ENCODE measurements at regions not wholly inside any gene's neighbourhood (a gene's known extent, or its start where the extent isn't known, plus 50 kb on each side); places are given as distances from the start of the nearest gene placed in this dataset.

DNA sequence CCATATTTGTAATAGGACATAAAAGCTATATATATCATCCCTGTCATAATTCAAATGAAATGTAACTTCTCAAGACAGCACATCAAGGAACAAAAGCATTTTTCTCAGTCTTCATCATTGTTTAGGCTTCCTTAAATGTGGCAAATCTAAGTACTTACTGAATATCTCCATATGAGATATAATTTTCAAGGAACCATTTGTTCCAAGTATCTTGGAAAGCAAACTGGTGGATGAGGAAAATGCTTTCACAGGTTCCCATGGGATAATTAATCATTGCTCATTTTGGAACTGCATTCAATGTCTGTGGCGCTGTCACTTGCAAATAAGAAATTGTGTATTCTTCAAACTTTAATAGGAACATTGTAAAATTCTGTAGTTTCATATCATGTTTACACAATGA, 52.6 kb upstream of the ZNF385D start (continued):
- TF ChIP-seq ZNF404 (tag by site-specific recombination; IDR thresholded peaks at IDR 0.05), result no peak
- no peak for TF ChIP-seq EGR2 (tag by site-specific recombination; IDR thresholded peaks at IDR 0.05; ENCODE audit: low read depth)
- TF ChIP-seq IKZF3 (tag by site-specific recombination; IDR thresholded peaks at IDR 0.05), result no peak
- no peak for TF ChIP-seq ZNF785 (tag by site-specific recombination; IDR thresholded peaks at IDR 0.05)
- no peak for TF ChIP-seq ZNF791 (tag by site-specific recombination; IDR thresholded peaks at IDR 0.05)
- no peak for TF ChIP-seq ZNF169 (tag by site-specific recombination; IDR thresholded peaks at IDR 0.05)
- no peak for TF ChIP-seq ZNF341 (tag by site-specific recombination; IDR thresholded peaks at IDR 0.05; ENCODE audit: low read depth)
- no peak for TF ChIP-seq ZNF302 (tag by site-specific recombination; IDR thresholded peaks at IDR 0.05; ENCODE audit: low read depth)
- no peak for TF ChIP-seq ZNF394 (tag by site-specific recombination; IDR thresholded peaks at IDR 0.05; ENCODE audit: borderline replicate concordance)
- no peak for TF ChIP-seq ZNF133 (tag by site-specific recombination; IDR thresholded peaks at IDR 0.05)

DNA sequence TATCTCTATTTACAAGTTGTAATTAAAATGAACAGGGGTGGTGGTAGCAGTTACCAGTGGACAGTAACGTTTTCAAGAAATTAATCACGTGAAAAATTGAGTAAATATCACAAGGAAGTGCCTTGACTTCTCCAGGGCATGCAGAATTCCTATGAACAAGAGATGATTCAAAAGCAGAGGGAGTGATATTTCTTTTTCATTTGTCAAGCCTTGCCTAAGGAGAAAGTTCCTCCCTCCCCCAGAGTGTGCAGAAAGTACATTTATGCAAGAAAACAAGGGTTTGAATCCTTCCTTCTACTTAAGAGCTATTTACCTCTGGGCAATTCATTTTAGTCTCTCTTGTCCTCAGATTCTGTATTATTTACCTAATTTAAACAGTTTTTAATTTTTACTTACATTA, 53.3 kb upstream of the ZNF385D start:
- ChIA-PET CTCF (no interaction called here), POLR2A (no interaction called here)
- no peaks in the 10 kb centered on the region for H3K4me1 ChIP-seq (ENCODE audit: control insufficient read depth, insufficient read depth, low read length)
- H3K9me3 ChIP-seq (ENCODE audit: control insufficient read depth, insufficient read depth, low read depth, low read length), result no peaks in the 10 kb centered on the region
- no peak overlapping the region for H3K4me3 ChIP-seq (ENCODE audit: low read depth, low read length)
- no peak overlapping the region for H3K27ac ChIP-seq (ENCODE audit: extremely low read depth, low read depth, low read length)
- no peaks in the 10 kb centered on the region for H3K36me3 ChIP-seq (ENCODE audit: control insufficient read depth in 2 of 2, insufficient read depth in 1 of 2, low read length in 2 of 2)
- TF ChIP-seq, protein P1, sequence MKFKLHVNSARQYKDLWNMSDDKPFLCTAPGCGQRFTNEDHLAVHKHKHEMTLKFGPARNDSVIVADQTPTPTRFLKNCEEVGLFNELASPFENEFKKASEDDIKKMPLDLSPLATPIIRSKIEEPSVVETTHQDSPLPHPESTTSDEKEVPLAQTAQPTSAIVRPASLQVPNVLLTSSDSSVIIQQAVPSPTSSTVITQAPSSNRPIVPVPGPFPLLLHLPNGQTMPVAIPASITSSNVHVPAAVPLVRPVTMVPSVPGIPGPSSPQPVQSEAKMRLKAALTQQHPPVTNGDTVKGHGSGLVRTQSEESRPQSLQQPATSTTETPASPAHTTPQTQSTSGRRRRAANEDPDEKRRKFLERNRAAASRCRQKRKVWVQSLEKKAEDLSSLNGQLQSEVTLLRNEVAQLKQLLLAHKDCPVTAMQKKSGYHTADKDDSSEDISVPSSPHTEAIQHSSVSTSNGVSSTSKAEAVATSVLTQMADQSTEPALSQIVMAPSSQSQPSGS (tag by site-specific recombination; IDR thresholded peaks at IDR 0.05; ENCODE audit: low read depth), result no peak

DNA sequence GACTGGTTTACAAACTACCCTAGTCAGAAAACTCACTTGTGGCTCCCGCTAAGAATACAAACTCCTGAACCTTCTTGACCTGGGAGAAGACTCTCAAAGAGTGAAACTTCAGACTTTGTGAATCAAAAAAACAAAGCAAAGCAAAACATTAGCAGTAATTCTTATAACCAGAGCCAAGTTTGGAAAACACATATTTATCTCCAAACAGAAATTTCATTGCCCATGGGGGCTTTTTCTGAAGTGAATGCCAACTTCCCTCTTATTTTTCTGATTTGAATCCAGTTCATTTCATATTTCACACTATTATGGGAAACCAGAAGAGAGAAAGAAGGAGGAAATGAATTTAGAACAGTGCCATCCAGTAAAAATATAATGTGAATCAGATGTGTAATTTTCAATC, 55.7 kb upstream of the ZNF385D start:
- Histone ChIP-seq H3K36me3 (ENCODE audit: control insufficient read depth in 2 of 2, insufficient read depth in 1 of 2, low read length in 2 of 2) (no peaks in the 10 kb centered on the region), H3K27ac (ENCODE audit: extremely low read depth, low read depth, low read length) (no peak overlapping the region), H3K4me1 (ENCODE audit: control insufficient read depth, insufficient read depth, low read length) (no peaks in the 10 kb centered on the region), H3K9me3 (ENCODE audit: control insufficient read depth, insufficient read depth, low read depth, low read length) (no peaks in the 10 kb centered on the region), H3K4me3 (ENCODE audit: low read depth, low read length) (no peak overlapping the region)
- CTCF ChIA-PET, result no interaction called here
- TF ChIP-seq ZNF621 (tag by site-specific recombination; IDR thresholded peaks at IDR 0.05) (no peak), ZNF544 (tag by site-specific recombination; IDR thresholded peaks at IDR 0.05) (no peak), IKZF3 (tag by site-specific recombination; IDR thresholded peaks at IDR 0.05) (no peak), GLIS2 (tag by site-specific recombination; IDR thresholded peaks at IDR 0.05) (no peak)
- TF ChIP-seq, protein P2, sequence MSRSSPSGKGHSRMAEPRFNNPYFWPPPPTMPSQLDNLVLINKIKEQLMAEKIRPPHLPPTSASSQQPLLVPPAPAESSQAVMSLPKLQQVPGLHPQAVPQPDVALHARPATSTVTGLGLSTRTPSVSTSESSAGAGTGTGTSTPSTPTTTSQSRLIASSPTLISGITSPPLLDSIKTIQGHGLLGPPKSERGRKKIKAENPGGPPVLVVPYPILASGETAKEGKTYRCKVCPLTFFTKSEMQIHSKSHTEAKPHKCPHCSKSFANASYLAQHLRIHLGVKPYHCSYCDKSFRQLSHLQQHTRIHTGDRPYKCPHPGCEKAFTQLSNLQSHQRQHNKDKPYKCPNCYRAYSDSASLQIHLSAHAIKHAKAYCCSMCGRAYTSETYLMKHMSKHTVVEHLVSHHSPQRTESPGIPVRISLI (tag by site-specific recombination; IDR thresholded peaks at IDR 0.05), result no peak
- POLR2A ChIA-PET, result no interaction called here

DNA sequence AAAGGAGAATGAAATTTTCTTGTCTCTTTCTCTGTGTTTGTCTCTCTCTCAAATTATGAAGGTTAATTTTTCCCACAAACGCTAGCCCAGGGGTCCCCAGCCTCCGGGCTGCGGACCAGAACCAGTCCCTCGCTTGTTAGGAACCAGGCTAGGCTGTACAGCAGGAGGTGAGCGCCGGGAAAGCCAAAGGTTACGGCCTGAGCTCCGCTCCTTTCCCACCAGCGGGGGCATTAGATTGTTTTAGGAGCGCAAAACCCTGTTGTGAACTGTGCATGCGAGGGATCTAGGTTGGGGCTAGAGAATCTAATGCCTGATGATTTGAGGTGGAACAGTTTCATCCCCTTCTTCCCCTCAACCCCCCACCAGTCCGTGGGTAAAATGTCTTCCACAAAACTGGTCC, 74.7 kb upstream of the ZNF385D start:
- no peaks in the 10 kb centered on the region for H3K9me3 ChIP-seq (ENCODE audit: control insufficient read depth, insufficient read depth, low read depth, low read length)
- H3K36me3 ChIP-seq (ENCODE audit: control insufficient read depth in 2 of 2, insufficient read depth in 1 of 2, low read length in 2 of 2), result no peaks in the 10 kb centered on the region
- no peaks in the 10 kb centered on the region for H3K4me1 ChIP-seq (ENCODE audit: control insufficient read depth, insufficient read depth, low read length)
- H3K4me3 ChIP-seq (ENCODE audit: low read depth, low read length), result no peak overlapping the region
- no peak overlapping the region for H3K27ac ChIP-seq (ENCODE audit: extremely low read depth, low read depth, low read length)
- POLR2A ChIA-PET, result no interaction called here
- TF ChIP-seq EGR2 (tag by site-specific recombination; IDR thresholded peaks at IDR 0.05; ENCODE audit: low read depth) (no peak), ZFP41 (tag by site-specific recombination; IDR thresholded peaks at IDR 0.05; ENCODE audit: borderline replicate concordance) (no peak), ZBTB48 (tag by site-specific recombination; IDR thresholded peaks at IDR 0.05) (no peak)
- CTCF ChIA-PET, result no interaction called here

Data from HEK293 (cell line).